Peyer's patch (tissue), 4 donors: ENCODE measurements at regions not wholly inside any gene's neighbourhood (a gene's known extent, or its start where the extent isn't known, plus 50 kb on each side); places are given as distances from the start of the nearest gene placed in this dataset.

ENCODE experiments used
- DNase-seq, 3 donors: peaks; one replicate each; pipeline ENCODE4 v3.0.0-alpha.2; 2017 to 2019
- H3K27ac ChIP-seq, 4 donors: fragments of 200-600 bp; sonication (generic); one replicate each; pipeline ENCODE4 v1.5.1; 2016 to 2019
- H3K27me3 ChIP-seq, 2 donors: fragments of 200-600 bp; sonication (generic); one replicate each; pipeline ENCODE4 v1.5.1; 2019
- H3K36me3 ChIP-seq, 3 donors: fragments of 200-600 bp; sonication (generic); one replicate each; pipeline ENCODE4 v1.5.1; 2016 to 2019
- H3K4me1 ChIP-seq, 4 donors: fragments of 200-600 bp; sonication (generic); one replicate each; pipeline ENCODE4 v1.5.1; 2016 to 2019
- H3K4me3 ChIP-seq, 4 donors: fragments of 200-600 bp; sonication (generic); 1 replicate in 3 of 4; 2 replicates in 1 of 4; pipeline ENCODE4 v1.5.1; 2016 to 2019; ENCODE audit warnings: mild to moderate bottlenecking in 1 of 4
- H3K9me3 ChIP-seq, 4 donors: fragments of 200-600 bp; sonication (generic); one replicate each; pipeline ENCODE4 v1.5.1; 2016 to 2019; ENCODE audit warnings: mild to moderate bottlenecking in 1 of 4
- POLR2A ChIP-seq, 2 donors: fragments of 450-650 bp; IDR thresholded peaks; one replicate each; pipeline ENCODE4 v1.5.1; 2017; ENCODE audit warnings: antibody characterized with exemption in 2 of 2, mild to moderate bottlenecking in 2 of 2, moderate library complexity in 2 of 2
- TF ChIP-seq, protein P1 (sequence below), 6 experiments: fragments of 450-650 bp in 4 of 6; fragments of 200-600 bp in 2 of 6; sonication (generic) in 1 of 6; IDR thresholded peaks; one replicate each; pipeline ENCODE4 v1.5.1; 2017 to 2019; ENCODE audit warnings: antibody characterized with exemption in 6 of 6, mild to moderate bottlenecking in 3 of 6, moderate library complexity in 1 of 6

DNA sequence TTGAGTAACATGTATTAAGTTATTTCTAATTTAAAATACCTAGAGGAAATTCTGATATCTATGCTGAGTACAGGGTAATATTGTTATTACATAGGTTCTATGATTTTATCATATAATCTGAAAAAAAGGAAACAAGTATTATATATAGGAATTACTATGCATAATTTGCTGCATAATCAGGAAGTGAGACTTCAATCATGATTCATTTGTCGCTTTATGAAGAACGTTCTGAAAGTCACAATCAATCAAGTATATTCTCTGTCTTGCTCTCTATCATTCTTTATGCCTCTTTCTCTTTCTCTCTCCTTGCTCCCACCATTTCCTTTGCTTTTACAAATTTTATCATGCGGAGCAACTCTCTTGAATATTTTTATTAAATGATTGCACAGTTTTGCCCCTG lies 1130.3 kb downstream of the PLA2G4A start:
- H3K36me3 ChIP-seq: no peaks in the 10 kb centered on the region
- H3K4me3 ChIP-seq: no peak overlapping the region
- H3K27me3 ChIP-seq: no peaks in the 10 kb centered on the region
- no peaks in the 10 kb centered on the region for H3K9me3 ChIP-seq
- H3K27ac ChIP-seq: no peak overlapping the region
- DNase-seq: no peak
- TF ChIP-seq POLR2A (IDR thresholded peaks at IDR 0.05): no peak
- TF ChIP-seq, protein P1, sequence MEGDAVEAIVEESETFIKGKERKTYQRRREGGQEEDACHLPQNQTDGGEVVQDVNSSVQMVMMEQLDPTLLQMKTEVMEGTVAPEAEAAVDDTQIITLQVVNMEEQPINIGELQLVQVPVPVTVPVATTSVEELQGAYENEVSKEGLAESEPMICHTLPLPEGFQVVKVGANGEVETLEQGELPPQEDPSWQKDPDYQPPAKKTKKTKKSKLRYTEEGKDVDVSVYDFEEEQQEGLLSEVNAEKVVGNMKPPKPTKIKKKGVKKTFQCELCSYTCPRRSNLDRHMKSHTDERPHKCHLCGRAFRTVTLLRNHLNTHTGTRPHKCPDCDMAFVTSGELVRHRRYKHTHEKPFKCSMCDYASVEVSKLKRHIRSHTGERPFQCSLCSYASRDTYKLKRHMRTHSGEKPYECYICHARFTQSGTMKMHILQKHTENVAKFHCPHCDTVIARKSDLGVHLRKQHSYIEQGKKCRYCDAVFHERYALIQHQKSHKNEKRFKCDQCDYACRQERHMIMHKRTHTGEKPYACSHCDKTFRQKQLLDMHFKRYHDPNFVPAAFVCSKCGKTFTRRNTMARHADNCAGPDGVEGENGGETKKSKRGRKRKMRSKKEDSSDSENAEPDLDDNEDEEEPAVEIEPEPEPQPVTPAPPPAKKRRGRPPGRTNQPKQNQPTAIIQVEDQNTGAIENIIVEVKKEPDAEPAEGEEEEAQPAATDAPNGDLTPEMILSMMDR (IDR thresholded peaks at IDR 0.05): no peak
- no peaks in the 10 kb centered on the region for H3K4me1 ChIP-seq

DNA sequence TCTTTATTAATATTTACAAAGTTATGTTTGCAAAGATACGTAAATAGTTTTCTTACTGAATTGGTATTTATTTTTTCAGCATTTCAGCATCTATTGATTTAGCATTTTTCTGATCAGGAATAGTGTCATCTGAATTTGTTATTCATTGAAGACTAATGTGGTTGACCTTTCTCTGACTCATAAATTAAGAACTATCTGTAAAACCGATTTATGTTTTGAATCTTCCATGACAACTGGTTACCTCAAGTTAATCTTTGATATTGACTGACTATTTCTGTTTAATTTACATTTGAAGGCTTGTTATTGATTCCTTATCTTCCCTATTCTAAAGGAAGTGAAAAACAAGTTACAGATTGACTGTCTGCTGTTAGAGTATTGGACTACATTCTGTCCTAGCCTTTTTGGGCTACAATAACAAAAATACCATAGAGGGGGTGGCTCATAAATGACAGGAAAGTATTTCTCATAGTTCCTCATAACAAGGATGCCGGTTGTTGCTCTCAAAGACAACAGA lies 1131.4 kb downstream of the PLA2G4A start:
- Histone ChIP-seq H3K27ac (no peak overlapping the region), H3K4me1 (no peaks in the 10 kb centered on the region), H3K4me3 (no peak overlapping the region), H3K27me3 (no peaks in the 10 kb centered on the region), H3K9me3 (no peaks in the 10 kb centered on the region), H3K36me3 (no peaks in the 10 kb centered on the region)
- DNase-seq: no peak
- TF ChIP-seq, protein P1 (IDR thresholded peaks at IDR 0.05): no peak
- TF ChIP-seq POLR2A (IDR thresholded peaks at IDR 0.05): no peak

DNA sequence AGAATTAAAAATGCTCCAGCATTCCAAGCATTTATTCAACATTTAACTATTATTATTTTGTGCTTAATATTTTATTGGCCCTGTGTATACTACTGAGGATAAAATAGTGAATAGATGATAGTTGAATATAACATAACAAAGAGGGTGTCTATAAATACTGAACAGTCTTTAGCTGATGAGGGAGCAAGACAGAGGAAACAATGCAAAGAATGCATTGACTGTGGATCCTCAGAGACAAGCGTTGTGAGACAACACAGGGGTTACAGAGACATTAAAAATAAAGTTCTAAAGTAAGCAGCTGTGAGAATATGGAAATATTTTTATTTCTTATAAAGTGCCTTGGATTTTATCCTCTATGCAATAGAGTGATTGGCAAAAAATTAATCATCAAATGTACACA lies 1133.1 kb downstream of the PLA2G4A start:
- H3K27me3 ChIP-seq: no peaks in the 10 kb centered on the region
- H3K9me3 ChIP-seq: no peaks in the 10 kb centered on the region
- TF ChIP-seq, protein P1 (IDR thresholded peaks at IDR 0.05): no peak
- TF ChIP-seq POLR2A (IDR thresholded peaks at IDR 0.05): no peak
- H3K36me3 ChIP-seq: no peaks in the 10 kb centered on the region
- no peak overlapping the region for H3K27ac ChIP-seq
- H3K4me1 ChIP-seq: no peaks in the 10 kb centered on the region
- no peak overlapping the region for H3K4me3 ChIP-seq
- no peak for DNase-seq

DNA sequence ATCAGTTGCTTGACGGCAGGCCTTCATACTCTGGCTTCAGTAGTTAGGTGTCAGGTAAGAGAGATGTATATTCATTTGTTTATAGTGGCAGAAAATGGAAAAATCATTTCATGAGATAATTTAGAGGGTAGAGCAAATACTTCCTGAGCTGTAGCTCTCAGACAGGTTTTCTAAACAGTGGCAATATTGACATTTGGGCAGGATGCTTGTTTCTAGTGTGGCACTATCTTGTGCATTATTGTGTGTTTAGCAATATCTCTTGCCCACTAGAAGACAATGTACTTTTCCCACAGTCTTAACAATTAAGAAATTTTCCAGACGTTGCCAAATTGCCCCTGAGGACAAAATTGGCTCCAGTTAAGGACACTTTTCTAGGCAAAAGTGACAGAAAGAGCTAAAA lies 1143.1 kb downstream of the PLA2G4A start:
- DNase-seq: no peak
- Histone ChIP-seq H3K36me3 (no peaks in the 10 kb centered on the region), H3K27ac (no peak overlapping the region), H3K4me1 (no peaks in the 10 kb centered on the region), H3K9me3 (no peaks in the 10 kb centered on the region), H3K27me3 (no peaks in the 10 kb centered on the region), H3K4me3 (no peak overlapping the region)
- TF ChIP-seq, protein P1 (IDR thresholded peaks at IDR 0.05): no peak
- no peak for TF ChIP-seq POLR2A (IDR thresholded peaks at IDR 0.05)

DNA sequence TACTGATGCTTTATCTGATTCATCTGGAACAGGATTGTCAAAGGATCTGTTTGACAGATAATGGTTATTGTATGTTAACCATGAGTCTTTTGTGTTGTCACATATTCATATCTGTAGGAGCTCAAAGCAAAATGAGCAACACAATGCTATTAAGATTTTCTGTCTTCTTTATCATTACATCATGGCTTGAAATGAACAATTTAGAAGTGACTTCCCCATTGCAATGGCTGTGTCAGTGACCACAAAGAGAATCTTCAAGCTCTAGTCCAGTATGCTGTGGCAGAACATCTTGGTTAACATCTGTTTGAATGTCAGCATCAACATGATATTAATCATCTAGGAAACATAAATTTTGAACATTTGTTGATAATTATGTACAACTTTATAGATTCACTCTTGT lies 1148.5 kb downstream of the PLA2G4A start:
- no peak for TF ChIP-seq POLR2A (IDR thresholded peaks at IDR 0.05)
- TF ChIP-seq, protein P1 (IDR thresholded peaks at IDR 0.05): no peak
- Histone ChIP-seq H3K36me3 (no peaks in the 10 kb centered on the region), H3K4me1 (no peaks in the 10 kb centered on the region), H3K9me3 (no peaks in the 10 kb centered on the region), H3K27ac (no peak overlapping the region), H3K27me3 (no peaks in the 10 kb centered on the region), H3K4me3 (no peak overlapping the region)
- no peak for DNase-seq
